HG03442 (cell line): ENCODE measurements at regions not wholly inside any gene's neighbourhood (a gene's known extent, or its start where the extent isn't known, plus 50 kb on each side); places are given as distances from the start of the nearest gene placed in this dataset.

Experiments used
- ATAC-seq: cut with Tn5 transposase; IDR thresholded peaks from one replicate; pipeline ENCODE4 v1.9.1; 2021; ENCODE audit warnings: mild to moderate bottlenecking, moderate library complexity; ENCODE audit not compliant: unreplicated experiment

GRCh38 chrX:4741024-4741423, 1027.6 kb upstream of the PRKX start:
- ATAC-seq: no peak

GRCh38 chrX:4735299-4735698, 1021.9 kb upstream of the PRKX start:
- ATAC-seq: no peak

- ATAC-seq: peak; percentile 88
Observed at GRCh38 chrX:4710618-4711433, 997.4 kb upstream of the PRKX start.

- no peak for ATAC-seq
Observed at GRCh38 chrX:4708970-4709760, 995.7 kb upstream of the PRKX start.

- no peak for ATAC-seq
Observed at GRCh38 chrX:4706961-4707360, 993.5 kb upstream of the PRKX start.

GRCh38 chrX:4690521-4690920, 977.1 kb upstream of the PRKX start:
- ATAC-seq: no peak

GRCh38 chrX:4682636-4683035, 969.2 kb upstream of the PRKX start:
- ATAC-seq: no peak

- no peak for ATAC-seq
Observed at GRCh38 chrX:4675686-4676300, 962.3 kb upstream of the PRKX start.

GRCh38 chrX:4674028-4674782, 960.8 kb upstream of the PRKX start:
- no peak for ATAC-seq

GRCh38 chrX:4671344-4671743, 957.9 kb upstream of the PRKX start:
- no peak for ATAC-seq

- no peak for ATAC-seq
Observed at GRCh38 chrX:4670606-4671005, 957.2 kb upstream of the PRKX start.

- no peak for ATAC-seq
Observed at GRCh38 chrX:4668802-4669536, 955.5 kb upstream of the PRKX start.

- no peak for ATAC-seq
Observed at GRCh38 chrX:4663085-4663484, 949.6 kb upstream of the PRKX start.

- no peak for ATAC-seq
Observed at GRCh38 chrX:4661771-4662170, 948.3 kb upstream of the PRKX start.

GRCh38 chrX:4656419-4656818, 943.0 kb upstream of the PRKX start:
- ATAC-seq: no peak

GRCh38 chrX:4655743-4656142, 942.3 kb upstream of the PRKX start:
- ATAC-seq: no peak

- ATAC-seq: no peak
Observed at GRCh38 chrX:4642114-4642513, 928.7 kb upstream of the PRKX start.

- ATAC-seq: no peak
Observed at GRCh38 chrX:4638036-4638435, 924.6 kb upstream of the PRKX start.

GRCh38 chrX:4627414-4627813, 914.0 kb upstream of the PRKX start:
- no peak for ATAC-seq

- no peak for ATAC-seq
Observed at GRCh38 chrX:4622486-4623167, 909.2 kb upstream of the PRKX start.
